Pancreas (tissue), 10 donors: ENCODE measurements at regions not wholly inside any gene's neighbourhood (a gene's known extent, or its start where the extent isn't known, plus 50 kb on each side); places are given as distances from the start of the nearest gene placed in this dataset.
A peak's percentile ranks its signal among the peaks of the same experiment; 100 is the strongest.

Experiments
- ATAC-seq, 4 donors: fragments of 200-7000 bp; cut with Tn5 transposase; one replicate each; pipeline versions ENCODE4 v1.8.0 to v1.9.1; 2020; ENCODE audit warnings: mild to moderate bottlenecking in 4 of 4, moderate library complexity in 4 of 4
- DNase-seq, 6 donors: peaks; one replicate each; pipeline ENCODE4 v3.0.0-alpha.2; 2020
- FAIRE-seq: peaks from 2 replicates; lab custom pipeline; 2012; peaks lifted over from hg19 to GRCh38; lab: Jason Lieb, UNC
- H3K27ac ChIP-seq, 4 donors: fragments of 200-600 bp; sonication (generic); 1 replicate in 3 of 4; 2 replicates in 1 of 4; pipeline versions ENCODE4 v1.5.0 to v1.8.0; 2020
- H3K27me3 ChIP-seq, 4 donors: fragments of 200-600 bp; one replicate each; pipeline ENCODE4 v1.8.0; 2021
- H3K36me3 ChIP-seq, 3 donors: fragments of 200-600 bp; sonication (generic) in 1 of 3; one replicate each; pipeline versions ENCODE4 v1.5.0 to v1.8.0; 2020 to 2021
- H3K4me1 ChIP-seq, 3 donors: fragments of 200-600 bp; one replicate each; pipeline ENCODE4 v1.8.0; 2021
- H3K4me3 ChIP-seq, 4 donors: fragments of 200-600 bp; sonication (generic) in 2 of 4; one replicate each; pipeline versions ENCODE4 v1.5.0 to v1.8.0; 2020 to 2021
- H3K9me3 ChIP-seq, 4 donors: fragments of 200-600 bp; one replicate each; pipeline ENCODE4 v1.8.0; 2021
- WGBS, 2 donors: extraction: QIAGEN DNeasy Blood & Tissue Kit; methylation state at CpG; one replicate each; pipeline ENCODE4 v1.1.7; 2013; 5-methylcytosine and 5-hydroxymethylcytosine counted together
- intact Hi-C, 3 donors: fragments of 100-400 bp; cut with DNase I; formaldehyde crosslinking; loops; one replicate each; pipeline versions ENCODE4 v1.11.1 to v1.14.2; 2022
- TF ChIP-seq, protein P1 (sequence below), 4 donors: fragments of 200-600 bp; sonication (generic) in 3 of 4; IDR thresholded peaks; one replicate each; pipeline versions ENCODE4 v1.5.0 to v1.8.0; 2021; ENCODE audit warnings: antibody characterized with exemption in 4 of 4
- donor health status: healthy with polysubstance abuse.
- donor health status: DM: no; HTN: no; CAD: no; lungs with moderate emphysema.
- donor health status: DM: no; HTN: no; CAD: no.
- donor health status: control.
- donor health status: control.
- donor health status: Bipolar disorder and iron deficiency.
- donor health status: DM: yes; HTN: yes; CAD: no.
- donor health status: DM: no; HTN: no; CAD: no.
- donor health status: DM: no; HTN: no; CAD: no.
- donor health status: DM: yes; HTN: yes; CAD: no.

DNA sequence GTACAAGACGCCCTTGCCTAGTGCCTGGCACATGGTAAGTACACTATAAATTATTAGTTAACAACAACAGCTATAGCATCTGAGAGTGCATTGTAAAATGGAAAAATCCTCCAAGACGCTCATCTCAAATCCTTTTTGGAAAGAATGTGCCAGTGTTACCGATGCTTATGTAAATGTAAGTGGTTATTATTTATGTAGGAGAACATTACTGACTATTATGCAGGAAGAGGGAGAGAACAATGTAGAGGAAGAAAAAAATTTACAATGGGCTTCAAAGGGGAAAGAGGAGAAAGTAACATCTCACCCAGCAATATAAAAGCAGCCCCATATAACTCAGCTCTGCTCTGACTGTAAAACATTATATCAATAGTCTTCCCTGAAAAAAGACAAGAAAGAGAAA lies 155.3 kb upstream of the LPP start:
- Histone ChIP-seq H3K9me3 (no peaks in the 10 kb centered on the region), H3K36me3 (no peaks in the 10 kb centered on the region), H3K27me3 (no peaks in the 10 kb centered on the region), H3K4me3 (no peak overlapping the region), H3K27ac (no peak overlapping the region), H3K4me1 (peaks cover 20 to 23% (median 21%) of the 10 kb centered on the region in 3 donors)
- FAIRE-seq (no peak), ATAC-seq (no peak), DNase-seq (no peak)
- WGBS, 2 donors, result 77 to 83% methylated on average over 3 of the region's 3 CpGs
- TF ChIP-seq, protein P1, sequence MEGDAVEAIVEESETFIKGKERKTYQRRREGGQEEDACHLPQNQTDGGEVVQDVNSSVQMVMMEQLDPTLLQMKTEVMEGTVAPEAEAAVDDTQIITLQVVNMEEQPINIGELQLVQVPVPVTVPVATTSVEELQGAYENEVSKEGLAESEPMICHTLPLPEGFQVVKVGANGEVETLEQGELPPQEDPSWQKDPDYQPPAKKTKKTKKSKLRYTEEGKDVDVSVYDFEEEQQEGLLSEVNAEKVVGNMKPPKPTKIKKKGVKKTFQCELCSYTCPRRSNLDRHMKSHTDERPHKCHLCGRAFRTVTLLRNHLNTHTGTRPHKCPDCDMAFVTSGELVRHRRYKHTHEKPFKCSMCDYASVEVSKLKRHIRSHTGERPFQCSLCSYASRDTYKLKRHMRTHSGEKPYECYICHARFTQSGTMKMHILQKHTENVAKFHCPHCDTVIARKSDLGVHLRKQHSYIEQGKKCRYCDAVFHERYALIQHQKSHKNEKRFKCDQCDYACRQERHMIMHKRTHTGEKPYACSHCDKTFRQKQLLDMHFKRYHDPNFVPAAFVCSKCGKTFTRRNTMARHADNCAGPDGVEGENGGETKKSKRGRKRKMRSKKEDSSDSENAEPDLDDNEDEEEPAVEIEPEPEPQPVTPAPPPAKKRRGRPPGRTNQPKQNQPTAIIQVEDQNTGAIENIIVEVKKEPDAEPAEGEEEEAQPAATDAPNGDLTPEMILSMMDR (IDR thresholded peaks at IDR 0.05), result no peak
- intact Hi-C loops, result no loop called here

DNA sequence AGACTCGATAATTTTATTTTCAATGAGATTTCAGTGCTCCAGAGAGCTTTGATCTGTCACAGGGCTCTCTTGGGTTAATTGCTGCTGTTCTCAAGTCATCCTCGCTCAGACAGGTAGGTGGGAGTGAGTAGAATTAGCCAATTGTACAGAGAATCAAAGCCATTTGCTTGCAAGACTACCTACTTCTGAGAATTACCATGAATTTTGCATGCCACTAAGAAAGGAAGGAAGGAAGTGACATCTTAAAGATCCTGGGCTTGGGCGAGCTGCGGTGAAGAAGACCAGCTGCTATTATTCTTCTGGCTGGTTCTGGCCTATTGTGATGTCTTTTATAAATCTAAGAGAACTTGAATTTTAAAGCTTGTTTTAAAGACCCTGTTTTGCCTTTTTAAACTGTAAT lies 154.1 kb upstream of the LPP start:
- intact Hi-C loops, result no loop called here

GRCh38 chr3:188000361-188000861 lies 153.5 kb upstream of the LPP start:
- WGBS, 2 donors, result 34 to 38% methylated on average over 6 of the region's 6 CpGs
- Histone ChIP-seq H3K27me3 (no peaks in the 10 kb centered on the region), H3K9me3 (no peaks in the 10 kb centered on the region), H3K4me3 (no peak overlapping the region), H3K36me3 (no peaks in the 10 kb centered on the region), H3K27ac (no peak overlapping the region), H3K4me1 (peaks cover 27 to 28% (median 28%) of the 10 kb centered on the region in 3 donors)
- intact Hi-C loops, result no loop called here
- peak in 5 of 6 donors; percentile 38 to 86 (median 68) for DNase-seq
- no peak for FAIRE-seq
- ATAC-seq, result peak; percentile 17 to 63 (median 38)
- TF ChIP-seq, protein P1 (IDR thresholded peaks at IDR 0.05), result no peak

More for the DNA sequence above, 154.1 kb upstream of the LPP start:
- Histone ChIP-seq H3K27ac (no peak overlapping the region), H3K36me3 (no peaks in the 10 kb centered on the region), H3K27me3 (no peaks in the 10 kb centered on the region), H3K4me1 (peaks cover 27 to 28% (median 28%) of the 10 kb centered on the region in 3 donors), H3K9me3 (no peaks in the 10 kb centered on the region), H3K4me3 (no peak overlapping the region)
- no peak for DNase-seq
- no peak for FAIRE-seq
- whole genome bisulfite sequencing, 2 donors, result 80 to 82% methylated on average over 4 of the region's 4 CpGs
- no peak for ATAC-seq
- TF ChIP-seq, protein P1 (IDR thresholded peaks at IDR 0.05), result no peak

- no peak for ATAC-seq
- no peak for DNase-seq
- no peaks in the 10 kb centered on the region for H3K9me3 ChIP-seq
- H3K4me1 ChIP-seq, result peaks cover 27 to 28% (median 28%) of the 10 kb centered on the region in 3 donors
- H3K27me3 ChIP-seq, result no peaks in the 10 kb centered on the region
- H3K36me3 ChIP-seq, result no peaks in the 10 kb centered on the region
- FAIRE-seq, result no peak
- no peak overlapping the region for H3K27ac ChIP-seq
- 45% methylated on average over 3 of the region's 3 CpGs for WGBS, 2 donors
- no peak overlapping the region for H3K4me3 ChIP-seq
- TF ChIP-seq, protein P1 (IDR thresholded peaks at IDR 0.05), result no peak
- intact Hi-C loops, result no loop called here
These were observed 152.9 kb upstream of the LPP start for GRCh38 chr3:188001093-188001492.

DNA sequence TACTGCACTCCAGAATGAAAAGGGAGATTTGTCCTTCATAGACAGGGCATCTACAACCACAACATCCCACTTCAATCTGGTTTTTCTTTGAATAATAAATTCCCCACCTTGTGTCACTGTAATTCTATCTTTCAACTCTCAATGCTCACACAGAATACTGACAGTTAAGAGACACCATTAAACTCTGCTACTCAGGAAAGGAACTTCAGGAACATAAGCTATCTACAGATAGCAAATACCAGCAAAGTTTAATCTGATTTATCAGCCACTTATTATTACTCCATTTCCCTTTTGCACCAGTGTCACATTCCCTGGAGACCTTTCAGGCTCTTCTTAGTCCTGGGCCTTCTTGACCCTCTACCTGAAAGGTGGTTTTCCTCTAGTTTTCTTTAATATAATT lies 152.0 kb upstream of the LPP start:
- no peaks in the 10 kb centered on the region for H3K36me3 ChIP-seq
- ATAC-seq (no peak), FAIRE-seq (no peak), DNase-seq (no peak)
- peaks cover 27 to 28% (median 28%) of the 10 kb centered on the region in 3 donors for H3K4me1 ChIP-seq
- H3K27ac ChIP-seq, result no peak overlapping the region
- TF ChIP-seq, protein P1 (IDR thresholded peaks at IDR 0.05), result no peak
- H3K27me3 ChIP-seq, result no peaks in the 10 kb centered on the region
- no peaks in the 10 kb centered on the region for H3K9me3 ChIP-seq
- intact Hi-C loops, result no loop called here
- no peak overlapping the region for H3K4me3 ChIP-seq
